ENCODE measurements at regions not wholly inside any gene's neighbourhood (a gene's known extent, or its start where the extent isn't known, plus 50 kb on each side); places are given as distances from the start of the nearest gene placed in this dataset.

DNA sequence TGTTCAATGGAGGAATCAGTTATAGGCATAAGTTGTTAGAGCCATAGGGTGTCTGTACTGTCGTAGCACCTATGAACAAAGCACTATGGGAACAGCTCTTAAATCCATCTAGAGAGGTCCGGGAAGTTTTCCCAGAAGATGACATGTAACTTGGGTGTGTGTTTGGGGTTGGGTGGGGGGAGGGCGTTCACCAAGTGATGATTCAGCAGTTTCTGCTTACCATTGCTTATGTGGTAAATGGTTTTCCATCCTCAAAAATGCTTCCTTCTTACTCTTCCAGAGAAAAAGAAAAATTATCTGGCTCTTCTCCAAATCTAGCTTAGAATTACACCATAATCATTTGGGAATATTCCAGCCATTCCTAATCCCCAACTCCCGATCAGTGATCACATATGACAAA lies 361.1 kb upstream of the ZNF521 start:
- 91% methylated on average over 4 of the region's 4 CpGs for WGBS
- Histone ChIP-seq H3K27ac (no peak overlapping the region), H3K36me3 (no peaks in the 10 kb centered on the region), H3K4me1 (replicated peaks) (no peaks in the 10 kb centered on the region), H3K27me3 (replicated peaks; ENCODE audit: insufficient read depth) (no peaks in the 10 kb centered on the region), H3K9me3 (no peaks in the 10 kb centered on the region), H3K4me3 (no peak overlapping the region)
- DNase-seq (ENCODE audit: low spot score), result no peak
- intact Hi-C loops (cut with DNase I), result no loop called here
- TF ChIP-seq POLR2AphosphoS5 (IDR thresholded peaks at IDR 0.05), result no peak
- TF ChIP-seq POLR2A (IDR thresholded peaks at IDR 0.05), result no peak

- TF ChIP-seq POLR2A (IDR thresholded peaks at IDR 0.05) (no peak), CTCF (IDR thresholded peaks at IDR 0.05) (no peak), POLR2AphosphoS5 (IDR thresholded peaks at IDR 0.05) (no peak)
- no peaks in the 10 kb centered on the region for H3K4me1 ChIP-seq (replicated peaks)
- no peaks in the 10 kb centered on the region for H3K9me3 ChIP-seq
- intact Hi-C loops (cut with DNase I), result no loop called here
- H3K27ac ChIP-seq, result no peak overlapping the region
- H3K27me3 ChIP-seq (replicated peaks; ENCODE audit: insufficient read depth), result no peaks in the 10 kb centered on the region
- H3K4me3 ChIP-seq, result no peak overlapping the region
- no peak for DNase-seq (ENCODE audit: low spot score)
- 13% methylated on average over 3 of the region's 3 CpGs for WGBS
- H3K36me3 ChIP-seq, result no peaks in the 10 kb centered on the region
Observed at GRCh38 chr18:25710981-25711380, 359.0 kb upstream of the ZNF521 start.

GRCh38 chr18:25705650-25706049 lies 353.7 kb upstream of the ZNF521 start:
- WGBS, result 95% methylated on average over 2 of the region's 2 CpGs
- Histone ChIP-seq H3K4me1 (replicated peaks) (no peaks in the 10 kb centered on the region), H3K4me3 (no peak overlapping the region), H3K9me3 (no peaks in the 10 kb centered on the region), H3K27ac (no peak overlapping the region), H3K27me3 (replicated peaks; ENCODE audit: insufficient read depth) (no peaks in the 10 kb centered on the region), H3K36me3 (no peaks in the 10 kb centered on the region)
- no peak for DNase-seq (ENCODE audit: low spot score)
- intact Hi-C loops (cut with DNase I), result no loop called here
- no peak for TF ChIP-seq POLR2A (IDR thresholded peaks at IDR 0.05)
- no peak for TF ChIP-seq POLR2AphosphoS5 (IDR thresholded peaks at IDR 0.05)

GRCh38 chr18:25704494-25704893 lies 352.5 kb upstream of the ZNF521 start:
- H3K27ac ChIP-seq, result no peak overlapping the region
- WGBS, result 71% methylated on average over 10 of the region's 10 CpGs

DNA sequence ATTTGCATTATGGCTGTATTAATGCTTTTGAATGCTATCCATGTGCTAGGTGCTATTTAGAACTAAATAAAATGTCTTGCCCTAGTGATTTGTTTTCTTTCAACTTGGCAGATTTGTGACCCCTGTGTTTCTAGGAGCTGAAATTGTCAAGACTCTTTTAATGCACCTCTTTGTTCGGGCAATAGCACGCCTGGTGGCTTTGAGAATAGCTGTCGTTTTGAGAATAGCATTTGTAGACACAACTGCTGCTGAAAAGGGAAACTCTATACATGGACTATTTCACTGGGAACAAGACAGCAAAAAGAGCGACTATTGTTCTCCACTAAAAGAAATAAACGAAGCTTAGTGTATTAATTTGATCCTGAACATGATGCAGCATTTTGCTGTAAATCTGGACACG lies 352.1 kb upstream of the ZNF521 start:
- no peaks in the 10 kb centered on the region for H3K4me1 ChIP-seq (replicated peaks)
- no peaks in the 10 kb centered on the region for H3K36me3 ChIP-seq
- H3K27ac ChIP-seq, result no peak overlapping the region
- no peaks in the 10 kb centered on the region for H3K27me3 ChIP-seq (replicated peaks; ENCODE audit: insufficient read depth)
- no peak overlapping the region for H3K4me3 ChIP-seq
- no peaks in the 10 kb centered on the region for H3K9me3 ChIP-seq
- DNase-seq (ENCODE audit: low spot score), result no peak
- no peak for TF ChIP-seq POLR2AphosphoS5 (IDR thresholded peaks at IDR 0.05)
- TF ChIP-seq POLR2A (IDR thresholded peaks at IDR 0.05), result no peak
- TF ChIP-seq CTCF (IDR thresholded peaks at IDR 0.05), result no peak
- intact Hi-C loops (cut with DNase I), result no loop called here
- WGBS, result 44% methylated on average over 6 of the region's 6 CpGs

More at GRCh38 chr18:25704494-25704893, 352.5 kb upstream of the ZNF521 start:
- Histone ChIP-seq H3K4me1 (replicated peaks) (no peaks in the 10 kb centered on the region), H3K27me3 (replicated peaks; ENCODE audit: insufficient read depth) (no peaks in the 10 kb centered on the region), H3K4me3 (no peak overlapping the region), H3K9me3 (no peaks in the 10 kb centered on the region), H3K36me3 (no peaks in the 10 kb centered on the region)
- intact Hi-C loops (cut with DNase I), result no loop called here
- DNase-seq (ENCODE audit: low spot score), result no peak
- no peak for TF ChIP-seq CTCF (IDR thresholded peaks at IDR 0.05)
- no peak for TF ChIP-seq POLR2AphosphoS5 (IDR thresholded peaks at IDR 0.05)
- no peak for TF ChIP-seq POLR2A (IDR thresholded peaks at IDR 0.05)

DNA sequence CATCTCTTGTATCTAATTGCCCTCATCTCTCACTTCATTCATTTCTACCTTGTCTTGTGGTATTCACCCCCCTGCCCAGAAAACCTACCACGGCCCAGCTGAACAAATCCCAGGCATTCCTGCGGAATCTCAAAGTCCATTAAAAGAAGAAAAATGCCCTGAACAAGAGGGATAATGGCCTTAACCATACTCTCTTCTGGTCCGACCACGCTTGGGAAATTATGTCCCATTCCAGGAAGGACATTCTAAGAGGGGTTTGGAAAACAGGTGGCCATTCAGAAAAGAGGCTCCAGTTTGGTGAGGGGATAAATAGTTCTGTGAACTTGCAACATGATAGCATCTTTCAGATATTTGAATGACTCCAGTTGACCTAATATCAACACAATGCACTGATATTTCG lies 349.9 kb upstream of the ZNF521 start:
- H3K27me3 ChIP-seq (replicated peaks; ENCODE audit: insufficient read depth), result no peaks in the 10 kb centered on the region
- no peaks in the 10 kb centered on the region for H3K36me3 ChIP-seq
- TF ChIP-seq POLR2AphosphoS5 (IDR thresholded peaks at IDR 0.05) (no peak), POLR2A (IDR thresholded peaks at IDR 0.05) (no peak), CTCF (IDR thresholded peaks at IDR 0.05) (no peak)
- no peaks in the 10 kb centered on the region for H3K4me1 ChIP-seq (replicated peaks)
- no peak for DNase-seq (ENCODE audit: low spot score)
- H3K9me3 ChIP-seq, result no peaks in the 10 kb centered on the region
- no peak overlapping the region for H3K27ac ChIP-seq
- H3K4me3 ChIP-seq, result no peak overlapping the region
- WGBS, result 95% methylated on average over 5 of the region's 5 CpGs
- intact Hi-C loops (cut with DNase I), result no loop called here
